CD4-positive, alpha-beta T cell treated with Interferon alpha-2 for 1 hour (primary cell): ENCODE measurements at regions not wholly inside any gene's neighbourhood (a gene's known extent, or its start where the extent isn't known, plus 50 kb on each side); places are given as distances from the start of the nearest gene placed in this dataset.
"Not testable (repeated sequence)": the region's sequence is repeated elsewhere in the genome, so short reads cannot be mapped to it uniquely, and the experiment has no call there.

Experiments used
- DNase-seq, 2 donors: peaks; one replicate each; pipeline ENCODE4 v3.0.0-alpha.2; 2020 to 2022

- no peak for DNase-seq
These were observed 192.8 kb upstream of the AKR1E2 start for GRCh38 chr10:4633186-4633585.

DNA sequence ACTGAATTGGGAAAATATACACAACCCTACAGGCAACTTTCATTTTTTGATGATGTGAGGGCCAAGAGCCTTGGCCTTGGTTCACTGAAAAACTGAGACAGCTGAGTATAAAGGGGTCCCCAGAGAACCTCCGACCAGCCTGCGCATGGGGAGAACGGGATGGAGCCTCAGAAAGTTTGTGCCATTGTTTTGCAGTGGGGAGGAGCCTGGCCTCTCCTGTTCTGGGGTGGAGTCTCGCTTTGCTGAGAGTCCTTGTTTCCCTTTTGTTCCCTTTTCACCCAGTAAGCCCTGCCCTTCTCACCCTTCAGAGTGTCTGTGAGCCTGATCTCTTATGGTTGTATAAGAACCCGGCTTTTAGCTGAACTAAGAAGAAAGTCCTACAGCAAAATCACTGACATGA is 193.2 kb upstream of the AKR1E2 start:
- DNase-seq: no peak

DNA sequence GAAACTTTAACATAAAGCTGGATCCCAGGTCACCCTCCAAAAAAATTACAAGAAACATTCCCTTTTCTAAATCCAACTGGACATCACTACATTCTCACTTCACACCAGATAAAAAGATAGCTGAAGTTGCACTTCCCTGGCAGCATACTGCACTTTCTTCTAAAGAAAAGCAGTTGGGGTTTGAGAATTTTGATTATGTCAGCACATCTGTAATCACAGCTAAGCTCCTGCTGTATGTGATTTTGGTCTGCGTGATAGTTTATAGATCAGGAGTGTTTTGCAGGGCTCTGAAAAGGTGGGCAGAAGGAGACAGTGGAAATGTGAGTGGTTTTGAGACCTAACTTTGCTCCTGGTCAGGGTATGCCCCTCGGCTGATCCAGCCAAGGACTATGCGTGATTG is 199.1 kb upstream of the AKR1E2 start:
- DNase-seq: no peak

DNA sequence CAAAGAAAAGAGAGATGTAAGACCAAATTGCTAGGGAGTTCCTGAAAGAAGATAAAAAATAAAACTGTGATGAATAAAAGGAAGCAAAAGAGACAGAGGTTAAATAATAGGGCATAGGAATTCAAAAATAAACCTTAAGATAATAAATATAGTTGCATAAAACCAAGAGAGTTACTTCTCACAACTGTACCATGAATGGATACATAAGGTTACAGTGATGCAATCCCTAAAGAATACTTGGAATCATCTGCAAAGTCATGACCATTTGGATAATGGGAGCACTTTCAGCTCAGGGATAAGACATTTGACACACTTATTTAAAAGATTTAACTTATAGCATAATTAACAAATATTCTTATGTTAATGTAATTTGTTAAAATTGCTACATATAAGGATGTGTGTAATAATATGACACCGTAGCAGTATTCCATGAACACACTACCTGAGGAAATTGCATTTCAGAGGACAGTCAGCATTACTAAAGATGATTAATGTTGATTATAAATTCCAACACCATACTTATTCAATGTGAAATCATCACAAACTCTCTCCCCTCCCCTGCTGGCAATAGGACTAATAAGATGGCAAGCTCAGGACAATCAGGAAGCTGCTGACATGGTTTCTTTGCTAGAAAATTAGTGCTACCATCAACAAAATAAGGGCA is 202.1 kb upstream of the AKR1E2 start:
- DNase-seq: no peak

GRCh38 chr10:4623200-4623599 is 202.8 kb upstream of the AKR1E2 start:
- DNase-seq: no peak

- DNase-seq: no peak
These were observed 203.6 kb upstream of the AKR1E2 start for GRCh38 chr10:4622384-4622783.

- DNase-seq: no peak
These were observed 208.4 kb upstream of the AKR1E2 start for GRCh38 chr10:4617589-4617988.

- DNase-seq: no peak
These were observed 211.0 kb upstream of the AKR1E2 start for GRCh38 chr10:4615042-4615441.

DNA sequence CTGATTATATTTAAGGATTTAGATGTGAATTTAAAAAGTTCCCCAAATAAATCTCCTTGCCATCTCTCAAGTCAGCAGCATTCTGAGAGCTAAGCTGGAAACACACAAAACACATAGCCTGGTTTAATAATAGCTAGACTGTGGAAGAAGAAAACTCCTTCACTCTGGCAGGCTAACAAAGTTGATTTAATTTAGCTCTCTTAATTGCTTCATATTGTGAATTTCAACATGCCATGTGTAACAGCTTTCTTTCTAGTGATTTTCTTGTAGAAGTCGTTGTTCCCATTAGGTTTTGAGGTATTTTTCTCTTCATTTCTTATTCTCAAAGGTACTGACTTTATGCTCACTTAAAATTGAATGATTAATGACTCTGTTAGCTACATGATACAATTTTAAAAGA is 216.8 kb upstream of the AKR1E2 start:
- no peak for DNase-seq

DNA sequence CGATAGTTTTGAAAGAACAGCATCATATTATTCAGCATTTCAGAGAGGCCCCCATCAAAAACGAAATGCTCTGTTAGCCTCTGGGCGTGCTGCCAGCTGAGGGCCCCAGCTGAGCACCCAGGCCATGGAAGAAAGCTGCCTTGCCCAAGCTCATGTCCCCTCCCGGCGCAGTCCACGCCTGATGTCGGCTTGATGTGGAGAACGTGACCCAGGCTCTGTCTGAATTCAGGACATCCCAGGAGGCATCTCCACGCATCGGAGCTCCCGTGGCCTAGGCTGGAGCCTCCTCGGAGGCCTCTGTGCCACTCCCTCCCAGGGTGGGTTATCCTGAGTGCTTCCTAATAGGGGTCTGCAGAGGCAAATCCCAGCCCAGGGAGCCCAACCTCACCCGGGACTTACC is 218.3 kb upstream of the AKR1E2 start:
- no peak for DNase-seq

GRCh38 chr10:4606856-4607636 is 219.0 kb upstream of the AKR1E2 start:
- no peak for DNase-seq

DNA sequence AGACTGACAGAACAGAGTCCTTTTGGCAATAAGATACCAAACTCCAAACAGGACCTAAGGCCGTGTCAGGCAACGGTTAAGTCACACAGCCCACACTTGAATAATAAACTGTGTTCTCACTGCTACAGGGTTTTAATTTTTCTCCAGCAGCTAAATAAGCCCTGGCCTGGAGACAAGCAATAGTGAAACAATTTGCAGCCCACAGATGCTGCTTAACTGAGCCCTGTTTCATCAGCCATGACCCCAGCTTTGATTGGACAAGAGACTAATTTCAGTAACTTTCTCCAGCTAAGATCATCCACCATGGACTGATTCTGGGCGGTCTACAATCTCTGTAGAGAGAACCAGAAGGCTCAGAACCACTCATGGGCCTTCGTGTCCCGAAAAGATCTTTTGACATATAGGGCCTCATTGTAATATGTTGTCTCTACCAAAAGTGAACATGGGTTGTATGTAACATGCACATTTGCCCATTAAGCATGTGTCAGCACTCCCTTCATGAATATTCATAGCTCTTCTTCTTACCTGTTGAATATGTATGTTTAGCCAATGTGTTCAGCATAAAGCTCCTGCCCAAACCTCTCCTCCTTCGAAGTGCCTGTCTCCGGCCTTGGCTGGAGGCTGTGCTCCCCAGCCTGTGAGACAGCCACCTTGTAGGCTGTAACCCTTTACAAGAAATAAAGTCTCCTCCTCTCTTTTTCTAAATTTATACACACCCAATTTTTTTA is 223.1 kb upstream of the AKR1E2 start:
- no peak for DNase-seq

- no peak for DNase-seq
These were observed 226.5 kb upstream of the AKR1E2 start for GRCh38 chr10:4599471-4599870.

- DNase-seq: not testable (repeated sequence)
These were observed 228.1 kb upstream of the AKR1E2 start for GRCh38 chr10:4597898-4598297.

GRCh38 chr10:4596951-4597350 is 229.1 kb upstream of the AKR1E2 start:
- DNase-seq: no peak

DNA sequence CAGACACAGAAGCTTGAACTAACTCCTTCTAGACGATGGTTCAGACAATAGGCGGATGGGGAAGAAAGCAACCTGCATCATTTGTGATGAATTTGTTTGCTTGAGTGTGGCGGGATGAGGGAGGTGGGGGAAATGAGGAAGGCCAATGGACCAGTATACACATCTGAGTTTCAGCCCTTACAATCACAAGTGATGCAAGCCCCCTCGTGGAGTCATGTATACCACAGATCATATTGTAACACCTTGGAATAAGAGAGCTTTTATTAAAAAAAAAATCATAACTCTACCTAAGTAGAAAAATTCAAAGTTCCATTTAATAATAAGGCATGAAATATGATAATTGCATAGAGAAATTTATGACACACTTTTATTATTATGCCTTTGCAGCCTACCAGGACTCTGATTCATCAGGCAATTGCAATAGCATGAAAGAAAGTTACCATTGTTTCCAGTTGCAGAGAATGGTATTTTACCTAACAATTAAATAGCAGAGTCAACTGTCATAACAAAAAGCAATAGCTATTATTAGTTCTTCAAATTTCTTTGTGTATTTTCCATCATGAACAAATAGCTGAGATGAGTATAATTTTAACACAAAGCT is 230.2 kb upstream of the AKR1E2 start:
- DNase-seq: no peak

- no peak for DNase-seq
These were observed 235.2 kb upstream of the AKR1E2 start for GRCh38 chr10:4590807-4591206.

- DNase-seq: no peak
These were observed 237.2 kb upstream of the AKR1E2 start for GRCh38 chr10:4588824-4589223.

DNA sequence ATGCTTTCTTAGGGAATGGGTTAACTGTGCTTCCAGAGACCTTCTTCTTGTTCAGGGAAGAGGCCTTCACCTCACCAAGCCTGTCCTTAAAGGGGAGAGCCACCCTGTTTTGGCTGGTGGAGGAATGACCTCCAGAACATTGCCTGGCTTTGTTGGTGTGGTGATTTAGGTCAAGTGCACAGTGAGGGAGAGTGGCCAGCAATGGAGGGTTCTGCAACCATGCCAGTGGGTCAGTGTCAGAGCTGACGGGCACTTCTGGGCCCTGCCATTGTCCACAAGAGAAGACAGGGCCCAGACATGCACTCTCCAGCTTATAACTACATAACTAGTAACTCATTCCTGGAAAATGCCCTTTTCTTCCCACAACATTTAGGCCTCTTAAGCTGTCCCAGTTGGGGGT is 238.5 kb upstream of the AKR1E2 start:
- no peak for DNase-seq

DNA sequence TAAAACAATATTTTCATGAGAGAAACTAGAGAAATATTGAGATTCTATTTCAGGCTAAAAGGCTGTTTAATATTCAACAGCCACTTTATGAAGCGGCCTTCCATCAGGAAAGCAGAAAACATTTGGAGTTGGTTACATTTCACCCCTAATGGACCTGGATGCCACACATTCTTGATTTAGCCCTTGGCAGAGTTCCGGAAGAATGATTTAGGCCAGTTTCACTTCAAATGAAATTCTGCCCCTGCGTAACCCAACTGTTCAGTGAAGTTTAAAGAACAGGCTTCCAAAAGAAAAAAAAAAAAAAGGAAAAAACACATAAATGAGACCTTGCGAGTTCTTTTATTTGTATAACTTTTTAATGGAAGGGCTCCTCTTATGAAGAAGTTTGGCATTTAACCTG is 239.2 kb upstream of the AKR1E2 start:
- DNase-seq: no peak

- DNase-seq: no peak
These were observed 244.1 kb upstream of the AKR1E2 start for GRCh38 chr10:4581929-4582328.

GRCh38 chr10:4579844-4580243 is 246.2 kb upstream of the AKR1E2 start:
- DNase-seq: no peak

DNA sequence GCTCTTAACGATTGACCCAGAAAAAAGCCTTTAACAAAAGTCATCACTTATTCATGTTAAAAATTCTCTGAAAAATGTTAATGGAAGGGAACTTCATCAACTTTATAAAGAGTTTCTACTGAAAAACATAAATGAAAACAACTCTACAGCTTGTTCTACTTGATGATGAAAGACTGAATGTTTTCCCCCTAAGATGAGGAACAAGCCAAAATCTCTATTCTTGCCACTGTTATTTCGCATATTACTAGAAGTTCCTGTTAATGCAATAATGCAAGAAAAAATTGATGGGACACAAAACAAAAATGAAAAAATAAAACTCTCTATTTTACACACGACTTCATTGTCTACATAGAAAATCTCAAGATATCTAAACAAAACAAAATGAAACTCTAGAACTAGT is 249.8 kb upstream of the AKR1E2 start:
- no peak for DNase-seq

DNA sequence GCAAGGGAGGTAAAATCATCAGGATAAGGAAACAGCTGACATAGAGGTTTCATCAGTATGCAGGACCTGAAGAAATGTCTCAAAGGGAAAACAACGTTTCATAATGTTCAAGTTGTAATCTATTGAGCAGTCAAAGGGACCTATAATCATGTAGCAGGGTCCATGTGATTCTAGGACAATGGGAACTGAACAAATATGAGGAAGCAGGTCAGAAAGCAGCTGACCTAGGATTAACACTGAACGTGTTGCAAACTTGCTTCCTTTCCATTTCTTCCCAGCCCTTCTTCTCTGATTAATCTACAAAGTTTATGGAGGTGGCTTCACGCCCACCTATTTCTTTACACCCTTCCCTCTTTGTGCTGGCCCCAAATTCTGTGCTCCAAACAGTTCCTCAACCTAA is 256.9 kb upstream of the AKR1E2 start:
- DNase-seq: no peak
